H9 (cell line): ENCODE measurements at regions not wholly inside any gene's neighbourhood (a gene's known extent, or its start where the extent isn't known, plus 50 kb on each side); places are given as distances from the start of the nearest gene placed in this dataset.

Experiments used
- DNase-seq: peaks from one replicate; pipeline ENCODE4 v3.0.0-alpha.2; 2017
- H2AFZ ChIP-seq: one replicate; pipeline ENCODE4 v1.6.1; 2013; ENCODE audit warnings: mild to moderate bottlenecking, low read length, control low read depth, moderate library complexity
- H2AK5ac ChIP-seq: 2 replicates; pipeline ENCODE4 v1.6.1; 2013; ENCODE audit warnings: low read length, control low read depth, mixed read lengths; ENCODE audit not compliant: insufficient read length
- H2BK120ac ChIP-seq: one replicate; pipeline ENCODE4 v1.6.1; 2013; ENCODE audit warnings: low read depth, mild to moderate bottlenecking, low read length, control low read depth, inconsistent platforms; ENCODE audit not compliant: poor library complexity, severe bottlenecking
- H2BK12ac ChIP-seq: 2 replicates; pipeline ENCODE4 v1.6.1; 2013; ENCODE audit warnings: low read length, control low read depth, mixed read lengths, low read depth; ENCODE audit not compliant: insufficient read length
- H2BK15ac ChIP-seq: 2 replicates; pipeline ENCODE4 v1.6.1; 2013; ENCODE audit warnings: low read depth, low read length, control low read depth
- H2BK20ac ChIP-seq: one replicate; pipeline ENCODE4 v1.6.1; 2013; ENCODE audit warnings: low read depth, mild to moderate bottlenecking, low read length, control low read depth, inconsistent platforms; ENCODE audit not compliant: poor library complexity, severe bottlenecking
- H2BK5ac ChIP-seq: 2 replicates; pipeline ENCODE4 v1.6.1; 2013; ENCODE audit warnings: low read length, control low read depth, mixed read lengths; ENCODE audit not compliant: insufficient read length
- H3K14ac ChIP-seq: 2 replicates; pipeline ENCODE4 v1.6.1; 2013; ENCODE audit warnings: low read length, control low read depth; ENCODE audit not compliant: insufficient read depth
- H3K18ac ChIP-seq: 2 replicates; pipeline ENCODE4 v1.6.1; 2013; ENCODE audit warnings: low read depth, mild to moderate bottlenecking, mixed read lengths, low read length, control low read depth; ENCODE audit not compliant: insufficient read length
- H3K23ac ChIP-seq: 2 replicates; pipeline ENCODE4 v1.6.1; 2013; ENCODE audit warnings: low read length, control low read depth, mixed read lengths, low read depth; ENCODE audit not compliant: insufficient read length
- H3K23me2 ChIP-seq: 2 replicates; pipeline ENCODE4 v1.6.1; 2013; ENCODE audit warnings: low read depth, mild to moderate bottlenecking, mixed read lengths, low read length, control low read depth; ENCODE audit not compliant: insufficient read length, poor library complexity, severe bottlenecking
- H3K27ac ChIP-seq: 2 replicates; pipeline ENCODE4 v1.5.1; 2013; ENCODE audit warnings: low read length, control low read depth, mixed read lengths, low read depth; ENCODE audit not compliant: insufficient read length
- H3K27me3 ChIP-seq: 2 replicates; pipeline ENCODE4 v1.6.1; 2013; ENCODE audit warnings: low read length, control low read depth, inconsistent platforms; ENCODE audit not compliant: insufficient read depth
- H3K4ac ChIP-seq: 2 replicates; pipeline ENCODE4 v1.6.1; 2013; ENCODE audit warnings: low read depth, mild to moderate bottlenecking, control low read depth, inconsistent platforms, low read length, moderate library complexity
- H3K4me1 ChIP-seq: 2 replicates; pipeline ENCODE4 v1.6.1; 2013; ENCODE audit warnings: low read length, control low read depth, inconsistent platforms; ENCODE audit not compliant: insufficient read depth
- H3K4me2 ChIP-seq: 2 replicates; pipeline ENCODE4 v1.6.1; 2013; ENCODE audit warnings: low read length, control low read depth, mixed read lengths; ENCODE audit not compliant: insufficient read length, insufficient read depth
- H3K56ac ChIP-seq: 2 replicates; pipeline ENCODE4 v1.6.1; 2013; ENCODE audit warnings: low read depth, mild to moderate bottlenecking, mixed read lengths, low read length, control low read depth; ENCODE audit not compliant: insufficient read length
- H3K79me1 ChIP-seq: 2 replicates; pipeline ENCODE4 v1.6.1; 2013; ENCODE audit warnings: low read depth, mild to moderate bottlenecking, moderate library complexity, low read length, control low read depth, inconsistent platforms; ENCODE audit not compliant: insufficient read depth, poor library complexity, severe bottlenecking
- H3K79me2 ChIP-seq: 2 replicates; pipeline ENCODE4 v1.6.1; 2013; ENCODE audit warnings: low read length, control low read depth, inconsistent platforms; ENCODE audit not compliant: insufficient read depth
- H3K9ac ChIP-seq: 2 replicates; pipeline ENCODE4 v1.6.1; 2013; ENCODE audit warnings: low read length, control low read depth, mixed read lengths; ENCODE audit not compliant: insufficient read length; ENCODE audit errors: extremely low read depth
- H3K9me3 ChIP-seq: one replicate; pipeline ENCODE4 v1.6.1; 2013; ENCODE audit warnings: low read depth, low read length, inconsistent platforms; ENCODE audit not compliant: control insufficient read depth
- H3T11ph ChIP-seq: one replicate; pipeline ENCODE4 v1.6.1; 2013; ENCODE audit warnings: mild to moderate bottlenecking, low read length, control low read depth, inconsistent platforms
- H4K20me1 ChIP-seq: one replicate; pipeline ENCODE4 v1.6.1; 2013; ENCODE audit not compliant: control insufficient read depth, insufficient read length, insufficient read depth
- H4K5ac ChIP-seq: 2 replicates; pipeline ENCODE4 v1.6.1; 2013; ENCODE audit warnings: low read depth, mild to moderate bottlenecking, mixed read lengths, low read length, control low read depth; ENCODE audit not compliant: insufficient read length
- H4K8ac ChIP-seq: replicated peaks from 2 replicates; pipeline ENCODE4 v1.6.1; 2013; ENCODE audit warnings: low read length, control low read depth, mixed read lengths, low read depth; ENCODE audit not compliant: insufficient read length
- H4K91ac ChIP-seq: 2 replicates; pipeline ENCODE4 v1.6.1; 2013; ENCODE audit warnings: low read depth, mild to moderate bottlenecking, moderate library complexity, mixed read lengths, low read length, control low read depth; ENCODE audit not compliant: insufficient read length
- H3K27ac Mint-ChIP-seq, 3 experiments: 2 replicates in 2 of 3; 3 replicates in 1 of 3; pipeline ENCODE4 v1.8.0; 2020 to 2021; ENCODE audit warnings: mixed read lengths in 3 of 3, mild to moderate bottlenecking in 1 of 3, moderate library complexity in 1 of 3
- H3K27me3 Mint-ChIP-seq: 2 replicates; pipeline ENCODE4 v1.8.0; 2021; ENCODE audit warnings: low read depth, mild to moderate bottlenecking, moderate library complexity, mixed read lengths
- H3K36me3 Mint-ChIP-seq, 3 experiments: 2 replicates in 2 of 3; 3 replicates in 1 of 3; pipeline ENCODE4 v1.8.0; 2020 to 2021; ENCODE audit warnings: low read depth in 3 of 3, mixed read lengths in 3 of 3; ENCODE audit not compliant: insufficient read depth in 1 of 3
- H3K4me1 Mint-ChIP-seq, 2 experiments: 2 replicates each; pipeline ENCODE4 v1.8.0; 2020; ENCODE audit warnings: mixed read lengths in 2 of 2
- H3K4me3 Mint-ChIP-seq, 2 experiments: 2 replicates in 1 of 2; 3 replicates in 1 of 2; pipeline ENCODE4 v1.8.0; 2020 to 2021; ENCODE audit warnings: mild to moderate bottlenecking in 2 of 2, mixed read lengths in 2 of 2, moderate library complexity in 1 of 2
- H3K9me3 Mint-ChIP-seq, 2 experiments: 2 replicates in 1 of 2; 3 replicates in 1 of 2; pipeline ENCODE4 v1.8.0; 2020; ENCODE audit warnings: mild to moderate bottlenecking in 2 of 2, mixed read lengths in 2 of 2, moderate library complexity in 1 of 2
- WGBS: extraction: QIAGEN DNeasy Blood & Tissue Kit; methylation state at CpG from one replicate; pipeline ENCODE4 v1.1.7; 2013; ENCODE audit warnings: missing lambda C conversion rate, low lambda C conversion rate, mixed read lengths; ENCODE audit not compliant: insufficient read length; ENCODE audit errors: extremely low coverage; 5-methylcytosine and 5-hydroxymethylcytosine counted together
- TF ChIP-seq, protein P1 (sequence below): fragments of 200-600 bp; sonication (generic); conservative IDR thresholded peaks from 3 replicates; pipeline ENCODE4 v1.8.0; 2021; ENCODE audit warnings: antibody characterized with exemption, mild to moderate bottlenecking

DNA sequence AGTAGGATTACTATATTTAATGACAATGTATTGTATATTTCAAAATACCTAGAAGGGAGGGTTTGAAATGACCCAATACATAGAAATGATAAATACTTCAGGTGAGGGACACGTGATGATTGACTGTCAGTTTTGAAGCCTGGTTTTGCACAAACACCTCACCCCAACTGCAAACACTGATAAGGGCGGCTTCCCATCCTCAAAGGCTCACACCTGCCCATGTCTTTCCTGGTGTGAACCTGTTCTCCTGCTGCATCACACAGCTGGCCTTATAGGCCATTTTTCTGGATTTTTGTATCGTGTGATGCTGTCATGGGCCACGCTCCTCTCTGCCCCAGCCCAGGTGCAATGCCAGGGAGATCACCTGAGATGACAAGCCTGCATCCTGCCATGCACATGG, 166.5 kb upstream of the NCK2 start:
- peaks cover 21 to 24% of the 10 kb centered on the region in 2 experiments for H3K4me1 Mint-ChIP-seq
- Histone ChIP-seq H3K4me1 (no peaks in the 10 kb centered on the region; the same call in 1 of the 2 replicates), H3K4ac (no peak overlapping the region), H2AFZ (no peak overlapping the region), H4K8ac (no peak overlapping the region), H3K18ac (no peak overlapping the region), H3K23me2 (no peaks in the 10 kb centered on the region), H2BK15ac (no peak overlapping the region), H2BK5ac (no peak overlapping the region), H3K23ac (no peak overlapping the region), H3K9ac (no peak overlapping the region), H2BK20ac (no peak overlapping the region), H4K20me1 (no peaks in the 10 kb centered on the region), H3K9me3 (no peaks in the 10 kb centered on the region), H3K14ac (no peak overlapping the region), H3K27me3 (no peaks in the 10 kb centered on the region), H2BK12ac (no peak overlapping the region), H2BK120ac (no peak overlapping the region), H3K56ac (no peak overlapping the region), H4K91ac (no peak overlapping the region), H3K79me2 (0 out of 2 replicates have a peak, but pooled peaks cover 2% of the 10 kb centered on the region), H3K79me1 (no peaks in the 10 kb centered on the region), H4K5ac (no peak overlapping the region), H2AK5ac (no peak overlapping the region), H3T11ph (no peak overlapping the region), H3K4me2 (no peak overlapping the region), H3K27ac (no peak overlapping the region)
- TF ChIP-seq, protein P1, sequence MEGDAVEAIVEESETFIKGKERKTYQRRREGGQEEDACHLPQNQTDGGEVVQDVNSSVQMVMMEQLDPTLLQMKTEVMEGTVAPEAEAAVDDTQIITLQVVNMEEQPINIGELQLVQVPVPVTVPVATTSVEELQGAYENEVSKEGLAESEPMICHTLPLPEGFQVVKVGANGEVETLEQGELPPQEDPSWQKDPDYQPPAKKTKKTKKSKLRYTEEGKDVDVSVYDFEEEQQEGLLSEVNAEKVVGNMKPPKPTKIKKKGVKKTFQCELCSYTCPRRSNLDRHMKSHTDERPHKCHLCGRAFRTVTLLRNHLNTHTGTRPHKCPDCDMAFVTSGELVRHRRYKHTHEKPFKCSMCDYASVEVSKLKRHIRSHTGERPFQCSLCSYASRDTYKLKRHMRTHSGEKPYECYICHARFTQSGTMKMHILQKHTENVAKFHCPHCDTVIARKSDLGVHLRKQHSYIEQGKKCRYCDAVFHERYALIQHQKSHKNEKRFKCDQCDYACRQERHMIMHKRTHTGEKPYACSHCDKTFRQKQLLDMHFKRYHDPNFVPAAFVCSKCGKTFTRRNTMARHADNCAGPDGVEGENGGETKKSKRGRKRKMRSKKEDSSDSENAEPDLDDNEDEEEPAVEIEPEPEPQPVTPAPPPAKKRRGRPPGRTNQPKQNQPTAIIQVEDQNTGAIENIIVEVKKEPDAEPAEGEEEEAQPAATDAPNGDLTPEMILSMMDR = no peak
- WGBS = no CpG with 5 or more reads among the region's 4 CpGs
- no peaks in the 10 kb centered on the region for H3K36me3 Mint-ChIP-seq
- peaks cover 3% of the 10 kb centered on the region for H3K27me3 Mint-ChIP-seq
- H3K9me3 Mint-ChIP-seq = no peaks in the 10 kb centered on the region
- H3K27ac Mint-ChIP-seq = no peak overlapping the region
- DNase-seq = no peak
- H3K4me3 Mint-ChIP-seq = no peak overlapping the region
